ENCODE measurements at regions not wholly inside any gene's neighbourhood (a gene's known extent, or its start where the extent isn't known, plus 50 kb on each side); places are given as distances from the start of the nearest gene placed in this dataset.

DNA sequence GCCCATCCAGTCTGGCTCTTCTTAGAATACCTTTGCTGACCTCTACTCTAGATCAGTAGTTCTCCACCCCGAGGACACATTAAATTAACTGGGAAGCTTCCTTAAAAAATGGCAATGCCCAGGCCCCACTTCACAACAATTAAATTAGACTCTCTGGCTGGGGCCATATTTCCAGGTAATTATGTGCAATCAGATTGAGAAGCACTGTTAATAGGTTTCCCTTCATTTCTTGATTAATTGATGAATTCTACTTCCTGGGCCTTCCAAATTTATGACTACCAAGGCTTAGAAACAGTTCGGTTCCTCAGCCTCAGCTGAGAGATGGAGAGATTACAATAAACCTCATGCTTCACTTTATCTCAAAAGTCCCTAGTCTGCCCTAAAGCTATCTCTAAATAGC is 71.7 kb upstream of the LIMCH1 start:
- no peak for DNase-seq

DNA sequence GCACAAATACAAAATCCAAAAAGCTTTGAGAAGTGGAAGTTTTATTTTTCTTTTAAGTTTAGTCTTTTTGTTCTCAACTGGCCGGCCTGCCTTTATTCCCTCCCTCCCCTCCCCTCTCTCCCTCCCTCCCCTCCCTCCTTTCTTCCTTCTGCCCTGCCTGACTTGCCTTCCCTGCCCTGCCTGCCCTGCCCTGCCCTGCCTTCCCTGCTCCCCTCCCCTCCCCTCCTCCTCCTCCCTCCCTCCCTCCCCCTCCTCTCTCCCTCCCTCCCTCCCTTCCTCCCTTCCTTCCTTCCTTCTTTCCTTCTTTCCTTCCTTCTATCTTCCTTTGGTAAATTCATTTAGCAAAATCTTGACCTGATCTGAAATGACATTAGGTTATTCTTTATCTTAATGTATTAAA is 69.8 kb upstream of the LIMCH1 start:
- no peak for DNase-seq

DNA sequence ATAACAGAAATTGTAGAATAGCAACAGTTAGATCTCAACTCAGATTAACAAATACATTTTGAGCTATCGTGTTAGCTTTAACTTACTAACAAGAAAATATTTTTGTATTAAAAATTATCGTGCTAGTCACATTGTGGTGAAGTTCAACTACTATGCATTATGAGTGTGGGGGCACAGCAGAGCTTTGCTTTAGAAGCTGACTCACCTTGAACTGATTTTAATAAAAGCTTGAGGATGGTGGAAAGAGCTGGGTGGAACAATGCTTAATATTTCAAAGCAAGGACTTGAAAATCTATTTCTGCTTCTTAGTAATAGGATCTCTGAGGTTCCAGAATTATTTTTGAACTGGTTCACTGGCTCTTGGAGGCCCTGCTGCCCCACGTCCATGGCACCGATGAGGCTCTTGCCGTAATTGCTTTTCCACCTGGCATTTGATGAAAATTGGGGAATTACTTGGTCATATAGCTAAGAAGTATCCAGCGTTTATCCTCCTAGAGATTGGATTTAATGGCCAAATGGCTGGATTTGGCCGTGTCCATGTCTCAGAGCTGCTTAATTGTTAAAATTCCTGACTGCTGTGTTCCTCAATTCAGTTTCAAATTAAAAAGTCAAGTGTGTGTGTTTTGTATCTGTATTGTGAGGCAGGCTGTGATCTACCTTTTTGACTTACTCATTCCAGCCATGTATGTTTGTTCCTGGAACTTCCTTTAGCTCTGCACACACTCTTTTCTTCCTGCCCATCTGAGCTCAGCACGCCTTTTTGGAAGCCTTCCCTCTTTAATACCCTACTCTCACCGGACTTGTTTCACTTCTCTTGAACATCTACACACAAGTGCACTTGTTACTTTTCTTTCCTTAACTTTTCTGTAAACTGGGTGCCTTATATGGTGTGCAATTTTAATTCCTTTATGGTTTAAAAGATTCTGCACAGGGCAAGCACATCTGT is 66.6 kb upstream of the LIMCH1 start:
- no peak for DNase-seq

DNA sequence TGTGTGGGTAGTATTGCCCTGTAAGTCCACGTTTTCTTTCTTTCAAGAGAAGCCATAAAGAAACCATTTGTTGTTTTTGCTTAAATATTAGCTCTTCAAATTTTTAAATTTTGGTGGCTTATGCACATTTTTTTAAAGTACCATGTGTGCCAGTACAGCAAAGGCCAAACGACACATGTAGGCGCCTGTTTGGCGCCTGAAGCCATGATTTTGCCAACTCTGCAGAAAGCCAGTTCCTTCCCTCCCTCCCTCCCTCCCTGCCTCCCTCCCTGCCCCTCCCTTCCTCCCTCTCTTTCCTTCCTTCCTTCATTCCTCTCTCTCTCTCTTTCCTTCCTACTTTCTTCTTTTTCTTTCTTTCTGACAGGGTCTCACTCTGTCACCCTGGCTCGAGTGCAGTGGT is 65.9 kb upstream of the LIMCH1 start:
- no peak for DNase-seq

DNA sequence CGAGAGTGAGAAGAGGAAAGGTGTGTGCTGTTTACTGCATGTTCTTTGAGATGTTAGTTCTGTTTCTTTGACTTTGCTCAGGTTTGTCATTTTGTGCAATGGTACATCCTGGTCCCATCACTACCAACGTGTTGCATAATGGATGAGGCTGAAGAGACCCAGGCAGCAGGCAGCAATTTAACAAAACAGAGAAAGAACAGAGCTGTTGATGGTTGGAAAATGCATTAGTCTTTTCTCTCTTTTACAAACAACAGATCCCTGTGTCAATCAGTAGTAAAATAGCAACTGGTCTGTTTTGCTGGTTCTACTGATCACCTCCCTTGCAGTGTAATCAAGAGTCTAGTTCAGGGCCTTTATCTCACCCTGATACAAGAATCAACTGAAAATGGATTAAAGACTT is 64.8 kb upstream of the LIMCH1 start:
- no peak for DNase-seq

DNA sequence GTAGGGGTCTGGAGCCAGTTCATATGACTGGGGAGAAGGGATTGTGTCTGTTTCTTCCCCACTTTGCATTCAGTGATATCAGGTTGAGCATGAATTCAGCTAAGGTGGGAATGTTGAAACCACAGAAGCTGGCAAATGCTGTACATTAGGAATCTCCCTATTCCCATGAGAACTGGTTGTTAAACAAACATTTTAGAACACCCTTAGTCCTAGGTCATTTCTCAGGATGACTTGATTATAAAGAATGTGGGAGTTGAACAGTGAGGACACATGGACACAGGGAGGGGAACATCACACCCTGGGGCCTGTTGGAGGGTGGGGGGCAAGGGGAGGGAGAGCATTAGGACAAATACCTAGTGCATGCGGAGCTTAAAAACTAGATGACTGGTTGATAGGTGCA is 62.6 kb upstream of the LIMCH1 start:
- no peak for DNase-seq

DNA sequence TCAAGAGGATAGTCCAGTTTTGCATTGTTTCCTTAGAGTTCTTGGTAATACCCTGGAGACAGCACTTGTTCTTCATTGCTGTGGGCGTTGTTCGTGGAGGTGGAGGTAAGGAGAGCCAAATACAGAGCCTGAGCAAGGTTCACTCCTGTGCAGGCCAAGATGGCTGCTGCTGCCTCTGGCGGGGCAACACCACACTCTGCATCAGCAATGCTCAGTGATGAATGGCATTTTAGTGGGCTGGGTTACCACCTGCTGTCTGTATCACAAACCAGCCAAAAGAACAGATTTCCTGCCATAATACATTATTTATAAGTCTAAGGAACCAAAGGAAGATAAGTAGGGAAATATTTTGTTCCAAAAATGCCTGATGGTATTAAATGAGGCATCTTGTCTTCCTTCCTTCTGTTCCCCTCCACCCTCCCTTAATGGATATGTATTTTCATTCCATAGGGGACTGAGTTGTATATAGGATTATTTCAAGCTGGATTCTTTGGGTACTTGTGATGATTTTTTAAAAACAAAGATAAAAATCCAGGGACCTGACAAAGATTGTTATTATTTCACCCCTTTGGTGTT is 61.6 kb upstream of the LIMCH1 start:
- no peak for DNase-seq

DNA sequence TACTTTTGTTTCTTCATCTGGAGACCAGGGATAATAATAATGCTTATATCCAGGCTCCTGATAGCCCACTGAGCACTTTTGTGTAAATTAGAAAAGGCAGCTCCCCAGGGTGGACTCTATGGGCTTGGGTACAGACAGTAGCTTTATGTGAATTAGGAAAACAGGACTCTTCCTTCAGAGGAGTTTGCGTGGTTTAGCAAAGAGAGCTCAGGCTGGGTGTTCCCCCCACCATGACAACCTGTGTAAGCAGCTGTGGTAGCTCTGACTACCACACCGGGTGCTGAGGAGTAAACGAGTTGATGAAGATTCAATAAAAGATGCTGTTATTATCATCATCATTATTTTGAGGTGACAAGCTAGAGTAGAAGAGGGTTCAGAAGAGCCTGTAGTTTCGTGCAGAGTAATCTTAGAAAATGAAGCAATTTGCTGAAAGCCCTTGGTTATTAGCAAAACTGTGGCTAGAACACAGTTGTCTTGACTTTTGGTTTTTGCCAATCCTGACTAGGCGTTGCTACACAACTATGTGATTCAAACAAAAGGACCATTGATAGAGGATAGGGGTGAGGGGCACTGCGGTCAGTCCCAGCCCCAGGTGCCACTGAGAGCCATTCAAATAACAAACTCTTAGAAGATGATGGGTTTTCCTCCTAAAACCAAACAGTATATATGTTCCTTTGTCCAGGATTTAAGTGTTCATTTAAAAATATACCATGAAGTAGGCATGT is 60.6 kb upstream of the LIMCH1 start:
- DNase-seq, result no peak

DNA sequence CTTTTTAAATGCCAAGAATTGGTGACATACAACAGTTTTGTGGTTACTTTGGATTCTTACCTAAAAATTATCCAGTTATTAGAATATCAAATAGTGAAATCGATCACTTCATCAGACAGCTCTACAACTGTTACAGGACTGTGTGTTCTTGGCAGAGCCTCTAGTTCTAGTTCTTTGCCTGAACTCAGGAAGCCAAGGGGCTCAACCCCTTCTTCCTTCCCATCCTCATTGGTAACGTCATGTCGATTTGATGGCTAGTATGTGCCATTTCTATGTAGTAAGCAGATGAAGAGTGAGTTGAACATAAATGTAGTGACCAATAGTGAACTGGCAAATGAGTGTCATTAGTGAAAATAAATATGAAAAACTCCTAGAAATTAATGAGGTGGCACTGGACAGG is 59.4 kb upstream of the LIMCH1 start:
- DNase-seq, result no peak

DNA sequence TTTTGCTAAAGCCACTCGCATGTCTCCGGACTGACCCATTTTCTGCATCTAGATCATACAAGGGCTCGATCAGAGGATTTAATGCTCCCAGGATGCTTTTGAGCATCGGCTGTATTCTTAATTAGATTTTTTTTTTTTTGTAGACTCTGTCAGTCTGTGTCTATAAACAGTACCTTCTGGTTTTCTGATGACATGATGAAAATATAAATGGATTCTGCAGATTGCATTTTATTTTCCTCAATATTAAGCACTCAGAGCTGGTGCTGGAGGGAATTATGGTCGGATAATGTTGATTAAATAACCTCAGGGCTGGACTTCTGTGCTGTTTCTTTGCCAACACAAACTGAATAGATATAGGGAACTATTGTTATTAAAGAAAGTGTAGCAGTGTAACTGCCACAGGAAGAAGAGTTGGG is 57.1 kb upstream of the LIMCH1 start:
- no peak for DNase-seq

DNA sequence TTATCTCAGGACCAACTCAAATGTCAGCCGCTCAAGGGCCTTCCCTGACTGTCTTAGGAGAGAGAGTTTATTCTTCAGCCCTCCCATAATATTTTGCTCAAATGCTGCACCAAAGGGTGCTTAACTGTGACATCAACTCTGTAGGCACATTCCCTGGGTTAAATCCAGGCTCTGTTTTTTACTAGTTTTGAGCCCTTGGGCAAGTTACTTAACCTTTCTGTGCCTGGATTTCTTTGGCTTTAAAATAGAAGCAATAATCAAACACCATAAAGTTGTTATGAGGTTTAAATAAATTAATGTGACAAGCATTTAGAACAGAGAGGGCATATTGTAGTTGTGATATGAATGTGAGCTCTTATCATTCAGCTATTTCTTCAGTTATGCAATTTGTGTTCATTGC is 54.2 kb upstream of the LIMCH1 start:
- no peak for DNase-seq

DNA sequence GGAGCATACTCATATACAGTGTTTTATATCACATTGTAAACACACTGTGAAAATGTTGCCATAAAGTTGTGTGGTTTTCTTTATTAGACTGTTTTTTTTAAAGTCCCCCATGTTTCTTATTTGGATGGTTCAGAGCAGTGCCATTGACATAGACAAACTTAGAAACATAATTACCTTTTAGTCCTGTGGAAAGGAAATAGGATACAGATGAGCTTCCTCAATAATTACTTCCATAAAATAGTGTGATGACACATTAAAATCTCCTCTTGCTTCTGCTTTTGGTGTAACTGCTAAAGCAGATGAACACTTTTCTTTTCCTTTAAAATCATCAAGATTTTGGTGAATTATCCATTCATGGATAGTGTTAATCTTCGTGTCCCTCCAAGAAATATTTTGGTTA is 52.9 kb upstream of the LIMCH1 start:
- DNase-seq, result no peak

DNA sequence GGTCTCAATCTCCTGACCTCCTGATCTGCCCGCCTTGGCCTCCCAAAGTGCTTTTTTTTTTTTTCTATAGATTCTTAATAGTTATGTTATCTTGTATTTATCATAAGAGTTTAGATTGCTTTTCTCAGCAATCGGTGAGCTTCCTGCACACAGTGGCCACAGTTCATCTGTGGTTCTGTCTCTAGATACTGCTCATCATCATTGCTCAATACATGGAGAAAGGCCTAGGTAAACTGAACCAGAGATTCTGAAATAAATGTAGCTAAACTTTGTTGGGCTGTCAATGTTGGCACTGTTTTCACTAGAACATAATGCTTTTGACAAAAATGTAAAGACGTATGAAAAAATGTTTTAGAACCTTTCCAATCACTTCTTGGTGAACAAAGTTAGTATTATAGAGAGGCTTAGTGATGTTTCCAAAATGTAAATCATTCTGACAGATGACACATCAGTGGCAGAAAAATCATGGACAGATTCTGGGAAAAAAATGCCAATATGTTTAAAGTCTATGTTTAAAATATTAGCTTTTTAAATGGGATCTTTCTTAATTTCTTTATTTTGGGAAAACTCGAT is 50.0 kb upstream of the LIMCH1 start:
- DNase-seq, result no peak

Measured in DMS79 (cell line).